ENCODE measurements at regions not wholly inside any gene's neighbourhood (a gene's known extent, or its start where the extent isn't known, plus 50 kb on each side); places are given as distances from the start of the nearest gene placed in this dataset.

DNA sequence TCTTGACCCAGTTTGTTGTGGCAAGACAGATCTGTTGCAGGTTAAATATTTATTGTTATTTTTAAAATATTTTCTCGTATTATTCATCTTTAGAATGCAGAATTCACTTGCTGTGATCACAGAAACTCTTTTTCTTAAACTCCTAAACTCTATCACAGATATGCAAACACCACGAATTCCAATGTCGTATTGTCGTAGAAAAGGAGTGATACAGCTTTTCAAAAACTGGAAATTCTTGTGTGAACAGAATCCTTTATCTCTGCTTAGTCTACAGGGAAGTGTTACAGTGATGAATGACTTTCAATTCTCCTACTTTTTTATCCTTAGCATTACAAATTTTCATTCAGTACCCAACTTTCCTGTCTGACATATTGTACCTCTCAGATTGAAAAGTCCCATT lies 1329.5 kb upstream of the B3GALT2 start:
- no peak for ATAC-seq (ENCODE audit: insufficient read depth, low FRiP score)
- no peaks in the 10 kb centered on the region for H3K9me3 ChIP-seq (ENCODE audit: control insufficient read depth in 4 of 4, insufficient read depth in 3 of 4, low read length in 3 of 4)
- TF ChIP-seq, protein P1, sequence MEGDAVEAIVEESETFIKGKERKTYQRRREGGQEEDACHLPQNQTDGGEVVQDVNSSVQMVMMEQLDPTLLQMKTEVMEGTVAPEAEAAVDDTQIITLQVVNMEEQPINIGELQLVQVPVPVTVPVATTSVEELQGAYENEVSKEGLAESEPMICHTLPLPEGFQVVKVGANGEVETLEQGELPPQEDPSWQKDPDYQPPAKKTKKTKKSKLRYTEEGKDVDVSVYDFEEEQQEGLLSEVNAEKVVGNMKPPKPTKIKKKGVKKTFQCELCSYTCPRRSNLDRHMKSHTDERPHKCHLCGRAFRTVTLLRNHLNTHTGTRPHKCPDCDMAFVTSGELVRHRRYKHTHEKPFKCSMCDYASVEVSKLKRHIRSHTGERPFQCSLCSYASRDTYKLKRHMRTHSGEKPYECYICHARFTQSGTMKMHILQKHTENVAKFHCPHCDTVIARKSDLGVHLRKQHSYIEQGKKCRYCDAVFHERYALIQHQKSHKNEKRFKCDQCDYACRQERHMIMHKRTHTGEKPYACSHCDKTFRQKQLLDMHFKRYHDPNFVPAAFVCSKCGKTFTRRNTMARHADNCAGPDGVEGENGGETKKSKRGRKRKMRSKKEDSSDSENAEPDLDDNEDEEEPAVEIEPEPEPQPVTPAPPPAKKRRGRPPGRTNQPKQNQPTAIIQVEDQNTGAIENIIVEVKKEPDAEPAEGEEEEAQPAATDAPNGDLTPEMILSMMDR (IDR thresholded peaks at IDR 0.05; ENCODE audit: control extremely low read depth, extremely low read depth), result no peak
- no peak for DNase-seq
- no peaks in the 10 kb centered on the region for H3K4me1 ChIP-seq (ENCODE audit: control insufficient read depth in 5 of 5, insufficient read depth in 5 of 5, low read length in 5 of 5)
- WGBS, 2 donors, result 63 to 91% methylated on average over 4 of the region's 4 CpGs
- no peaks in the 10 kb centered on the region for H3K36me3 ChIP-seq (ENCODE audit: control insufficient read depth in 4 of 4, insufficient read depth in 4 of 4, low read length in 4 of 4)
- no peaks in the 10 kb centered on the region for H3K27me3 ChIP-seq (ENCODE audit: control insufficient read depth in 3 of 3, insufficient read depth in 3 of 3, low read length in 2 of 3)
- no peak overlapping the region for H3K4me3 ChIP-seq
- no peak overlapping the region for H3K27ac ChIP-seq (ENCODE audit: low read depth in 1 of 2, low read length in 1 of 2)
- no peak overlapping the region for H3K9ac ChIP-seq (ENCODE audit: insufficient read depth in 1 of 2, low read length in 2 of 2)

GRCh38 chr1:194512957-194513356 lies 1326.5 kb upstream of the B3GALT2 start:
- WGBS, 2 donors, result 69 to 74% methylated on average over 3 of the region's 3 CpGs
- ATAC-seq (ENCODE audit: insufficient read depth, low FRiP score) (no peak), DNase-seq (peak in 2 of 3 donors; percentile 9 to 12)
- H3K4me3 ChIP-seq, result no peak overlapping the region
- H3K9me3 ChIP-seq (ENCODE audit: control insufficient read depth in 4 of 4, insufficient read depth in 3 of 4, low read length in 3 of 4), result peaks cover 0 to 6% (median 1%) of the 10 kb centered on the region in 4 donors
- H3K27ac ChIP-seq (ENCODE audit: low read depth in 1 of 2, low read length in 1 of 2), result no peak overlapping the region
- H3K27me3 ChIP-seq (ENCODE audit: control insufficient read depth in 3 of 3, insufficient read depth in 3 of 3, low read length in 2 of 3), result no peaks in the 10 kb centered on the region
- no peaks in the 10 kb centered on the region for H3K36me3 ChIP-seq (ENCODE audit: control insufficient read depth in 4 of 4, insufficient read depth in 4 of 4, low read length in 4 of 4)
- no peaks in the 10 kb centered on the region for H3K4me1 ChIP-seq (ENCODE audit: control insufficient read depth in 5 of 5, insufficient read depth in 5 of 5, low read length in 5 of 5)
- no peak overlapping the region for H3K9ac ChIP-seq (ENCODE audit: insufficient read depth in 1 of 2, low read length in 2 of 2)
- TF ChIP-seq, protein P1 (IDR thresholded peaks at IDR 0.05; ENCODE audit: control extremely low read depth, extremely low read depth), result no peak

DNA sequence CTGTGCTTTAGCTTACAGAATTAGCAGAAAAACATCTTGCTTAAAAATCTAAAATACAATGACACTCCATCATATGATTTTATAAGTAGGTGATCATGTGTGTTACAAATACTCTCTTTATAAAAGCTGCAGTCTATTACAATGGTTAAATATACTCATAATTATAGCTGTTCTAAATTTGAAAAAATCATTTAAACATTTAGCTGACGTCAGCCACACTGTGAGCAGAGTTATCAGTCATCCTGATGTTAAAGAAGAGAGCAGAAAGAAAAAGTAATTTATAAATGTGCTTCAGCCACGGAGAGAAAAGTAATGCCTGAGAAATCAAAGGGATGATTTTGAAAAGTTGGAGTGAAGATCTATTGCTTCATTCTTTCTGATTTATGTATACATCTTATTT lies 1325.9 kb upstream of the B3GALT2 start:
- H3K4me3 ChIP-seq, result no peak overlapping the region
- H3K4me1 ChIP-seq (ENCODE audit: control insufficient read depth in 5 of 5, insufficient read depth in 5 of 5, low read length in 5 of 5), result no peaks in the 10 kb centered on the region
- TF ChIP-seq, protein P1 (IDR thresholded peaks at IDR 0.05; ENCODE audit: control extremely low read depth, extremely low read depth), result no peak
- ATAC-seq (ENCODE audit: insufficient read depth, low FRiP score), result no peak
- H3K36me3 ChIP-seq (ENCODE audit: control insufficient read depth in 4 of 4, insufficient read depth in 4 of 4, low read length in 4 of 4), result no peaks in the 10 kb centered on the region
- DNase-seq, result no peak
- H3K9ac ChIP-seq (ENCODE audit: insufficient read depth in 1 of 2, low read length in 2 of 2), result no peak overlapping the region
- no peaks in the 10 kb centered on the region for H3K27me3 ChIP-seq (ENCODE audit: control insufficient read depth in 3 of 3, insufficient read depth in 3 of 3, low read length in 2 of 3)
- H3K9me3 ChIP-seq (ENCODE audit: control insufficient read depth in 4 of 4, insufficient read depth in 3 of 4, low read length in 3 of 4), result peaks cover 0 to 6% (median 1%) of the 10 kb centered on the region in 4 donors
- H3K27ac ChIP-seq (ENCODE audit: low read depth in 1 of 2, low read length in 1 of 2), result no peak overlapping the region
- 51 to 61% methylated on average over 2 of the region's 2 CpGs for whole genome bisulfite sequencing, 2 donors

GRCh38 chr1:194503209-194503608 lies 1316.8 kb upstream of the B3GALT2 start:
- Histone ChIP-seq H3K9me3 (ENCODE audit: control insufficient read depth in 4 of 4, insufficient read depth in 3 of 4, low read length in 3 of 4) (no peaks in the 10 kb centered on the region), H3K27ac (ENCODE audit: low read depth in 1 of 2, low read length in 1 of 2) (no peak overlapping the region), H3K4me3 (no peak overlapping the region), H3K36me3 (ENCODE audit: control insufficient read depth in 4 of 4, insufficient read depth in 4 of 4, low read length in 4 of 4) (no peaks in the 10 kb centered on the region), H3K4me1 (ENCODE audit: control insufficient read depth in 5 of 5, insufficient read depth in 5 of 5, low read length in 5 of 5) (no peaks in the 10 kb centered on the region), H3K27me3 (ENCODE audit: control insufficient read depth in 3 of 3, insufficient read depth in 3 of 3, low read length in 2 of 3) (no peaks in the 10 kb centered on the region), H3K9ac (ENCODE audit: insufficient read depth in 1 of 2, low read length in 2 of 2) (no peak overlapping the region)
- TF ChIP-seq, protein P1 (IDR thresholded peaks at IDR 0.05; ENCODE audit: control extremely low read depth, extremely low read depth), result no peak
- WGBS, 2 donors, result 92 to 96% methylated on average over 2 of the region's 2 CpGs
- ATAC-seq (ENCODE audit: insufficient read depth, low FRiP score) (no peak), DNase-seq (no peak)

Measured in lung (tissue), 11 donors.